ENCODE measurements at regions not wholly inside any gene's neighbourhood (a gene's known extent, or its start where the extent isn't known, plus 50 kb on each side); places are given as distances from the start of the nearest gene placed in this dataset.

DNA sequence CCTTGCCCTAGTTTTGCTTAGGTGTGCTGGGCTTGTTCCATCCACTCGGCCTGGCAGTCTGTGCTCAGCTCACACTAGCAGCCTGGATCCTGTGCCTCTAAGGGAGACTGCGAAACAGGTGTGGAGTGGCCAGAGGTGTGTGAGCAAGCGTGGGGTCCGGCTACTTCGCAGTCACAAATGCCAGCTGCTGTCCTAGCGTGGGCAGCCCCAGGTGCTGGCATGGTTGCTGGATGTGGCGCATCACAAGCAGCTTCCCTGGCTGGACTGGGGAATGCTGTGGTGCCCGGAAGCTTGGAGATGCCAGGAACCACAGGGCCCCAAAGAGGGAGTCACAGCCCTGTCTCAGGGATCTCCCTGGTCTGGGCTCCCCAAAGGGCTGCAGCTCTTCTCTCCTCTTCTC lies 119.0 kb upstream of the TMEFF2 start:
- Histone ChIP-seq H3K79me2 (ENCODE audit: insufficient read depth, low read length) (no peaks in the 10 kb centered on the region), H3K27me3 (ENCODE audit: control insufficient read depth in 1 of 2, insufficient read depth in 2 of 2, low read length in 2 of 2) (no peaks in the 10 kb centered on the region), H3K4me2 (ENCODE audit: low read depth, low read length) (no peak overlapping the region), H3K4me3 (replicated peaks in 1 of 3; ENCODE audit: insufficient read depth in 1 of 3, low read depth in 2 of 3, low read length in 3 of 3) (no peak overlapping the region), H3K4me1 (ENCODE audit: insufficient read depth, low read length) (no peaks in the 10 kb centered on the region), H3K9ac (ENCODE audit: insufficient read depth, low read depth, low read length) (no peak overlapping the region), H4K20me1 (ENCODE audit: insufficient read depth, low read length) (no peaks in the 10 kb centered on the region), H3K9me3 (ENCODE audit: low read length) (no peaks in the 10 kb centered on the region), H3K36me3 (replicated peaks in 1 of 2; ENCODE audit: control insufficient read depth in 1 of 2, insufficient read depth in 2 of 2, low read length in 2 of 2) (no peaks in the 10 kb centered on the region), H3K27ac (ENCODE audit: extremely low read length, insufficient read depth, low read length) (no peak overlapping the region), H2AFZ (ENCODE audit: low read length) (no peak overlapping the region)
- no peak for TF ChIP-seq ZNF556 (CRISPR knock-in tag; IDR thresholded peaks at IDR 0.05; ENCODE audit: borderline replicate concordance)
- CTCF ChIA-PET (ENCODE audit: low intra/inter-chr PET ratio, low total read pairs): no interaction called here
- intact Hi-C loops (cut with micrococcal nuclease; ENCODE audit: unreplicated experiment): no loop called here
- POLR2A ChIA-PET: no interaction called here
- DNase-seq (ENCODE audit: low spot score) (no peak), FAIRE-seq (no peak), ATAC-seq (peak; percentile 53)
- in situ Hi-C loops (cut with HindIII; ENCODE audit: extremely low pct_ligation_motif_present, low pct_unique_long_range_greater_than_20kb): no loop called here
- no TSS peak for BruUV-seq (replicated peaks)
- WGBS (ENCODE audit: low lambda C conversion rate): 33% methylated on average over 4 of the region's 8 CpGs

DNA sequence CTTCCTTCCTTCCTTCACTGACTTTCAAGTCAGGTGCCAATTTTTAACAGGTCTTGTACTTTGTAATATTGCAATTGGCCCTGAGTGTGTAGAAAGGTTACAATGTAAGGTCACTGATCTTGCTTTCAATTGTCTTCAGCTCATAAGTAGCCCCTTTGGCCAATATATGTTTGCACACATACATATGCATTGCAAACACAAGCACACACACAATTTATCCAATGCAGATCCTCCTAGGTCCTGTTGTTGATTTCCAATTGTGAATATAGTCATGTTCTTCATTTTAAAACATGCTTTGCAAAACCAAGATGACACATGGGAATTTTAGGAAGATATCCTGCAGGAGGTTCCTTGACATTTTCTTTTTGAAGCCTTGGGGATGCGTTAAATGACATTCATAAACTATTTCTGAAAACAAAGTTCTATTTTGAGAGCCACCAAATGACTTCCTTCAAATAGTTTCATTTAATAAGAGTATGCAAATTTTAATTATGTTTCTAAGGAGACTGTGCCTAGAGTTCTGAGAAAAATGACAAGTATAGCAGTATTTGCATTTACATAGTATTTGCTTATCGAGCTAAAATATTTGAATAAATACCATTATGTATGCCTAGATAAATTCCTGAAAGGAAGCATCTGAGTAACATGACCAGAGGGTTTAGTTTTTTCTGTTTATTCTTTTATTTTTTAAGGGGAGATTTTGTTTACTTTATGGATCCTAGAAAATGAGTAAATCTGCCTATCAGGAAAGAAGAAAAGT lies 117.1 kb upstream of the TMEFF2 start:
- no TSS peak for BruUV-seq (replicated peaks)
- TF ChIP-seq, protein P1, sequence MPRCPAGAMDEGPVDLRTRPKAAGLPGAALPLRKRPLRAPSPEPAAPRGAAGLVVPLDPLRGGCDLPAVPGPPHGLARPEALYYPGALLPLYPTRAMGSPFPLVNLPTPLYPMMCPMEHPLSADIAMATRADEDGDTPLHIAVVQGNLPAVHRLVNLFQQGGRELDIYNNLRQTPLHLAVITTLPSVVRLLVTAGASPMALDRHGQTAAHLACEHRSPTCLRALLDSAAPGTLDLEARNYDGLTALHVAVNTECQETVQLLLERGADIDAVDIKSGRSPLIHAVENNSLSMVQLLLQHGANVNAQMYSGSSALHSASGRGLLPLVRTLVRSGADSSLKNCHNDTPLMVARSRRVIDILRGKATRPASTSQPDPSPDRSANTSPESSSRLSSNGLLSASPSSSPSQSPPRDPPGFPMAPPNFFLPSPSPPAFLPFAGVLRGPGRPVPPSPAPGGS (CRISPR knock-in tag; IDR thresholded peaks at IDR 0.05): no peak
- TF ChIP-seq ZBTB1 (CRISPR knock-in tag; IDR thresholded peaks at IDR 0.05; ENCODE audit: borderline replicate concordance) (no peak), SRSF1 (optimal IDR thresholded peaks at IDR 0.05; ENCODE audit: low read depth, low read length) (no peak), ZSCAN30 (CRISPR knock-in tag; IDR thresholded peaks at IDR 0.05) (no peak)
- TF ChIP-seq, protein P2, sequence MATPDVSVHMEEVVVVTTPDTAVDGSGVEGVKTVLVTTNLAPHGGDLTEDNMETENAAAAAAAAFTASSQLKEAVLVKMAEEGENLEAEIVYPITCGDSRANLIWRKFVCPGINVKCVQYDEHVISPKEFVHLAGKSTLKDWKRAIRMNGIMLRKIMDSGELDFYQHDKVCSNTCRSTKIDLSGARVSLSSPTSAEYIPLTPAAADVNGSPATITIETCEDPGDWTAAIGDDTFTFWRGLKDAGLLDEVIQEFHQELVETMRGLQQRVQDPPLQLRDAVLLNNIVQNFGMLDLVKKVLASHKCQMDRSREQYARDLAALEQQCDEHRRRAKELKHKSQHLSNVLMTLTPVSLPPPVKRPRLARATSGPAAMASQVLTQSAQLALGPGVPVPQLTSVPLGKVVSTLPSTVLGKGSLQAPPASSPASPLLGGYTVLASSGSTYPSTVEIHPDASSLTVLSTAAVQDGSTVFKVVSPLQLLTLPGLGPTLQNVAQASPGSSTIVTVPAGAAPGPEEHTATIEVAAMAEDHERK (CRISPR knock-in tag; IDR thresholded peaks at IDR 0.05; ENCODE audit: low read depth): no peak
- DNase-seq (ENCODE audit: low spot score) (no peak), ATAC-seq (no peak), FAIRE-seq (no peak)
- ChIA-PET POLR2A (no interaction called here), CTCF (ENCODE audit: low intra/inter-chr PET ratio, low total read pairs) (no interaction called here)
- H3K4me2 ChIP-seq (ENCODE audit: low read depth, low read length): no peak overlapping the region
- no peak overlapping the region for H3K9ac ChIP-seq (ENCODE audit: insufficient read depth, low read depth, low read length)
- WGBS (ENCODE audit: low lambda C conversion rate): 3% methylated on average over 2 of the region's 2 CpGs
- in situ Hi-C loops (cut with HindIII; ENCODE audit: extremely low pct_ligation_motif_present, low pct_unique_long_range_greater_than_20kb) (no loop called here), intact Hi-C loops (cut with micrococcal nuclease; ENCODE audit: unreplicated experiment) (no loop called here)
- H2AFZ ChIP-seq (ENCODE audit: low read length): no peak overlapping the region
- H3K27me3 ChIP-seq (ENCODE audit: control insufficient read depth in 1 of 2, insufficient read depth in 2 of 2, low read length in 2 of 2): no peaks in the 10 kb centered on the region
- no peaks in the 10 kb centered on the region for H3K9me3 ChIP-seq (ENCODE audit: low read length)
- H3K27ac ChIP-seq (ENCODE audit: extremely low read length, insufficient read depth, low read length): no peak overlapping the region
- no peaks in the 10 kb centered on the region for H3K4me1 ChIP-seq (ENCODE audit: insufficient read depth, low read length)
- no peak overlapping the region for H3K4me3 ChIP-seq (replicated peaks in 1 of 3; ENCODE audit: insufficient read depth in 1 of 3, low read depth in 2 of 3, low read length in 3 of 3)
- H4K20me1 ChIP-seq (ENCODE audit: insufficient read depth, low read length): no peaks in the 10 kb centered on the region
- H3K79me2 ChIP-seq (ENCODE audit: insufficient read depth, low read length): no peaks in the 10 kb centered on the region
- no peaks in the 10 kb centered on the region for H3K36me3 ChIP-seq (replicated peaks in 1 of 2; ENCODE audit: control insufficient read depth in 1 of 2, insufficient read depth in 2 of 2, low read length in 2 of 2)
